Trophoblast cell (in vitro differentiated cells and primary cell): ENCODE measurements at regions not wholly inside any gene's neighbourhood (a gene's known extent, or its start where the extent isn't known, plus 50 kb on each side); places are given as distances from the start of the nearest gene placed in this dataset.

Source experiments
- DNase-seq, 2 donors: peaks; one replicate each; pipeline ENCODE4 v3.0.0-alpha.2; 2016
- H2AFZ ChIP-seq: 2 replicates; pipeline ENCODE4 v1.6.1; 2013; ENCODE audit warnings: low read length, moderate library complexity, mild to moderate bottlenecking; ENCODE audit not compliant: insufficient read depth, poor library complexity
- H2AK5ac ChIP-seq: 2 replicates; pipeline ENCODE4 v1.6.1; 2013; ENCODE audit warnings: mild to moderate bottlenecking, low read length
- H2BK120ac ChIP-seq: 2 replicates; pipeline ENCODE4 v1.6.1; 2013; ENCODE audit warnings: low read length, mild to moderate bottlenecking, moderate library complexity; ENCODE audit not compliant: insufficient read depth, poor library complexity
- H2BK12ac ChIP-seq: 2 replicates; pipeline ENCODE4 v1.6.1; 2013; ENCODE audit warnings: mild to moderate bottlenecking, low read length, moderate library complexity
- H2BK5ac ChIP-seq: 2 replicates; pipeline ENCODE4 v1.6.1; 2013; ENCODE audit warnings: low read length, low read depth, moderate library complexity, mild to moderate bottlenecking; ENCODE audit not compliant: poor library complexity
- H3K14ac ChIP-seq: 2 replicates; pipeline ENCODE4 v1.6.1; 2013; ENCODE audit warnings: mild to moderate bottlenecking, low read length
- H3K18ac ChIP-seq: 2 replicates; pipeline ENCODE4 v1.6.1; 2013; ENCODE audit warnings: mild to moderate bottlenecking, low read length
- H3K23ac ChIP-seq: 2 replicates; pipeline ENCODE4 v1.6.1; 2013; ENCODE audit warnings: low read length
- H3K27ac ChIP-seq: 2 replicates; pipeline ENCODE4 v1.5.1; 2013; ENCODE audit warnings: low read depth, mild to moderate bottlenecking, inconsistent platforms, low read length, moderate library complexity
- H3K27me3 ChIP-seq: 2 replicates; pipeline ENCODE4 v1.6.1; 2013; ENCODE audit warnings: inconsistent platforms, mild to moderate bottlenecking, low read length, moderate library complexity; ENCODE audit not compliant: insufficient read depth
- H3K36me3 ChIP-seq, 2 experiments: 1 replicate in 1 of 2; 2 replicates in 1 of 2; pipeline ENCODE4 v1.6.1; 2013; ENCODE audit warnings: low read length in 2 of 2, mild to moderate bottlenecking in 2 of 2, moderate library complexity in 1 of 2; ENCODE audit not compliant: insufficient read depth in 2 of 2, control insufficient read depth in 1 of 2
- H3K4ac ChIP-seq: 2 replicates; pipeline ENCODE4 v1.6.1; 2013; ENCODE audit warnings: low read depth, mild to moderate bottlenecking, low read length, moderate library complexity
- H3K4me1 ChIP-seq, 2 experiments: 1 replicate in 1 of 2; 2 replicates in 1 of 2; pipeline ENCODE4 v1.6.1; 2013; ENCODE audit warnings: low read length in 2 of 2, mild to moderate bottlenecking in 2 of 2, moderate library complexity in 1 of 2; ENCODE audit not compliant: insufficient read depth in 2 of 2, control insufficient read depth in 1 of 2
- H3K4me2 ChIP-seq: 2 replicates; pipeline ENCODE4 v1.6.1; 2013; ENCODE audit warnings: inconsistent platforms, mild to moderate bottlenecking, low read length, moderate library complexity
- H3K4me3 ChIP-seq: 2 replicates; pipeline ENCODE4 v1.5.1; 2013; ENCODE audit warnings: mild to moderate bottlenecking, low read depth, low read length, inconsistent platforms
- H3K79me1 ChIP-seq: one replicate; pipeline ENCODE4 v1.6.1; 2013; ENCODE audit warnings: low read length
- H3K79me2 ChIP-seq: 2 replicates; pipeline ENCODE4 v1.6.1; 2013; ENCODE audit warnings: low read length, mild to moderate bottlenecking; ENCODE audit not compliant: control insufficient read depth, insufficient read depth, poor library complexity
- H3K9ac ChIP-seq: 2 replicates; pipeline ENCODE4 v1.6.1; 2013; ENCODE audit warnings: mild to moderate bottlenecking, low read length
- H3K9me3 ChIP-seq: 2 replicates; pipeline ENCODE4 v1.6.1; 2013; ENCODE audit warnings: low read depth, mild to moderate bottlenecking, control low read depth, inconsistent platforms, low read length; ENCODE audit not compliant: insufficient read depth
- H4K12ac ChIP-seq: 2 replicates; pipeline ENCODE4 v1.6.1; 2013; ENCODE audit warnings: low read depth, mild to moderate bottlenecking, low read length, moderate library complexity
- H4K8ac ChIP-seq: 2 replicates; pipeline ENCODE4 v1.6.1; 2013; ENCODE audit warnings: low read depth, mild to moderate bottlenecking, low read length, moderate library complexity
- H4K91ac ChIP-seq: one replicate; pipeline ENCODE4 v1.6.1; 2013; ENCODE audit warnings: low read depth, mild to moderate bottlenecking, low read length, moderate library complexity
- WGBS: extraction: QIAGEN DNeasy Blood & Tissue Kit; methylation state at CpG from one replicate; pipeline ENCODE4 v1.1.7; 2013; ENCODE audit warnings: missing lambda C conversion rate; ENCODE audit not compliant: insufficient read length, insufficient coverage; ENCODE audit errors: extremely low coverage; 5-methylcytosine and 5-hydroxymethylcytosine counted together

DNA sequence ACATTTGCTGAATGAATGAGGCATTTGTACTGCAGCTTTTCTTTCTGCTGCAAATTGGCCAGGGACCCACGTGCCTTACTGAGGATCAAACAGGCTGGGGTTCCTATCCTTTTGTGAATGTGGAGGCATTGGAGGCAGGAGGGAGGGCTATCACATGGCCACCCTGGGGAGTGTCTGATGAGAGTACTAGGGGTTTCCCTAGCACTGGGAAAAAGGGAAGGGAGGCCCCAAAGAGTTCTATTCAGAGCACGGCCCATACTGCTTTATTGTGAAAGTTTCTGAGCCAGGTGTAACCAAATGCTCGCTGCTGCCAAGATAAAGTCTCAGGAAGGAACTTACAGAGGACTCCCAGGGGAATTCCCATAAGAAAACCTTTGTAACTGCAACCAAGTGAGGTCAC is 78.4 kb upstream of the ANO1 start:
- no peak overlapping the region for H2BK12ac ChIP-seq
- no peak overlapping the region for H3K4me3 ChIP-seq
- DNase-seq, result no peak
- no peak overlapping the region for H2AK5ac ChIP-seq
- H3K9me3 ChIP-seq, result no peaks in the 10 kb centered on the region
- H2BK120ac ChIP-seq, result no peak overlapping the region
- no CpG with 5 or more reads among the region's 3 CpGs for WGBS
- no peak overlapping the region for H3K18ac ChIP-seq
- no peaks in the 10 kb centered on the region for H3K79me1 ChIP-seq
- H3K36me3 ChIP-seq, result no peaks in the 10 kb centered on the region
- no peak overlapping the region for H3K27ac ChIP-seq
- no peaks in the 10 kb centered on the region for H3K4me1 ChIP-seq
- peak overlapping the region; percentile 19 for H3K9ac ChIP-seq
- no peak overlapping the region for H2BK5ac ChIP-seq
- no peak overlapping the region for H4K8ac ChIP-seq
- H2AFZ ChIP-seq, result no peak overlapping the region
- no peak overlapping the region for H4K12ac ChIP-seq
- H3K14ac ChIP-seq, result no peak overlapping the region
- no peak overlapping the region for H3K23ac ChIP-seq
- no peak overlapping the region for H4K91ac ChIP-seq
- H3K4ac ChIP-seq, result no peak overlapping the region
- H3K79me2 ChIP-seq, result no peaks in the 10 kb centered on the region
- H3K4me2 ChIP-seq, result no peak overlapping the region
- peaks cover 5% of the 10 kb centered on the region for H3K27me3 ChIP-seq

DNA sequence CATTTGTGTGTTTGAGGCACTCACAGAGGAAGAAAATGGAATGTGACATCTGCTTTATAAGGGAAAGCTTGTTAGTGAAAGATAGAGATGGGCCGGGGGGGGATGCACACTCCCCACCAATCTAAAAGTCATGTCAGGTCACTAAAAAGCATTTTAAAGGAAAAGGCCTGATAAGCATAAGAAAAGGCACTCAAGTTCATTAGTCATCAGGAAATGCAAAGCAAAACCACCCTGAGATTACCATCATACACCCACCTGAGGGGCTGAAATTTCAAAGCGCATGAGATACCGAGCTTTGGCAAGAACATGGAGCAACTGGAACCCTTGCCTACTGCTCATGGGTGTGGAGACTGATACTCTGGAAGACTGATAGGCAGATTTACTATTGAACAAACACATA is 77.9 kb upstream of the ANO1 start:
- Histone ChIP-seq H2AFZ (no peak overlapping the region), H4K8ac (no peak overlapping the region), H4K91ac (no peak overlapping the region), H3K14ac (no peak overlapping the region), H3K79me2 (no peaks in the 10 kb centered on the region), H2BK12ac (no peak overlapping the region), H3K4me3 (no peak overlapping the region), H3K27me3 (peaks cover 5% of the 10 kb centered on the region), H2AK5ac (no peak overlapping the region), H3K9me3 (no peaks in the 10 kb centered on the region), H3K4ac (no peak overlapping the region), H2BK5ac (no peak overlapping the region), H3K79me1 (no peaks in the 10 kb centered on the region), H3K18ac (no peak overlapping the region), H2BK120ac (no peak overlapping the region), H3K4me1 (no peaks in the 10 kb centered on the region), H3K23ac (no peak overlapping the region), H3K9ac (no peak overlapping the region), H3K36me3 (no peaks in the 10 kb centered on the region), H4K12ac (no peak overlapping the region), H3K4me2 (no peak overlapping the region), H3K27ac (no peak overlapping the region)
- no CpG with 5 or more reads among the region's 3 CpGs for WGBS
- DNase-seq, result no peak

DNA sequence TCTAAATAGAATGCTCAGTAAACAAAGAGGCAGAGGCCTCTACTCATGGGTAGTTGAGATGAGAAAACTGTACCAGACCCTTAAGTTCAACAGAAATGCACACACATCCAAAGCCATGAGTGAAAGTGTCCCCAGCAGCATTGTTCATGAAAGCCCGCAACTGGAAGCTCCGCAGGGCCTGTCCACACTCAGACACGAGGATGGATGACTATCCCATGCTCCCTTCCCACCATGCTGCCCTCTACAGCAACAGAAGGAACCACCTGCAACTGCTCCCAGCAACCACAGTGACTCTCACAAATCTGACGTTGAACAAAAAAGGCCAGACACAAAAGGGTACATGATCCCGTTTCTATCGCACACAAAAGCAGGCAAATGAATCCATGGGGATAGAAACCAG is 76.9 kb upstream of the ANO1 start:
- Histone ChIP-seq H4K8ac (no peak overlapping the region), H3K27me3 (peaks cover 5% of the 10 kb centered on the region), H4K91ac (no peak overlapping the region), H3K4me1 (no peaks in the 10 kb centered on the region), H2AK5ac (no peak overlapping the region), H3K14ac (no peak overlapping the region), H3K27ac (no peak overlapping the region), H3K18ac (no peak overlapping the region), H3K79me2 (no peaks in the 10 kb centered on the region), H2AFZ (no peak overlapping the region), H3K4me3 (no peak overlapping the region), H3K4ac (no peak overlapping the region), H3K23ac (no peak overlapping the region), H4K12ac (no peak overlapping the region), H3K9ac (no peak overlapping the region), H3K79me1 (no peaks in the 10 kb centered on the region), H3K9me3 (no peaks in the 10 kb centered on the region), H2BK12ac (no peak overlapping the region), H2BK5ac (no peak overlapping the region), H3K36me3 (no peaks in the 10 kb centered on the region), H2BK120ac (no peak overlapping the region), H3K4me2 (no peak overlapping the region)
- DNase-seq, result no peak
- no CpG with 5 or more reads among the region's 6 CpGs for WGBS

DNA sequence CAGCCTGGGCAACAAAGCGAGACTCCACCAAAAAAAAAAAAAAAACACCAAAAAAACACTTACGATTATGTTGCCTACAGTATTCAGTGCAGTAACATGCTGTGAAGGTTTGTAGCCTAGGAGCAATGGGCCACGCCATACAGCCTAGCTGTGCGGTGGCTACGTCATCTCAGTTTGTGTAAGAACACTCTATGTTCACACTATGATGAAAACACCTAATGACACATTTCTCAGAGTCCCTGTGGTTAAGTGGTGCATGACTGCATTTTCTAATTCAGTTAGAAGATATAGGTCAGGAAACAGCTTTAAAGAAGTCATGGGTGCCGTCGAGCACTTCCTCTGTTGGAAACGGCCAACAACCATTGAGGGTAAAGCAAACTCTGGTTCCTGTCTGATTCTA is 75.7 kb upstream of the ANO1 start:
- Histone ChIP-seq H3K23ac (no peak overlapping the region), H2BK120ac (no peak overlapping the region), H3K9me3 (no peaks in the 10 kb centered on the region), H4K8ac (no peak overlapping the region), H3K4ac (no peak overlapping the region), H3K27ac (no peak overlapping the region), H3K14ac (no peak overlapping the region), H3K4me2 (no peak overlapping the region), H2BK5ac (no peak overlapping the region), H2BK12ac (no peak overlapping the region), H4K91ac (no peak overlapping the region), H3K9ac (no peak overlapping the region), H3K4me1 (no peaks in the 10 kb centered on the region), H2AFZ (no peak overlapping the region), H3K18ac (no peak overlapping the region), H3K79me2 (no peaks in the 10 kb centered on the region), H4K12ac (no peak overlapping the region), H2AK5ac (no peak overlapping the region), H3K79me1 (no peaks in the 10 kb centered on the region), H3K27me3 (peaks cover 5% of the 10 kb centered on the region), H3K36me3 (no peaks in the 10 kb centered on the region), H3K4me3 (no peak overlapping the region)
- WGBS, result no CpG with 5 or more reads among the region's 8 CpGs
- DNase-seq, result no peak
